ENCODE measurements at regions not wholly inside any gene's neighbourhood (a gene's known extent, or its start where the extent isn't known, plus 50 kb on each side); places are given as distances from the start of the nearest gene placed in this dataset.
"Not testable (repeated sequence)": the region's sequence is repeated elsewhere in the genome, so short reads cannot be mapped to it uniquely, and the experiment has no call there.

GRCh38 chrX:125681058-125681457, 361.4 kb downstream of the TEX13C start:
- H3K4me3 ChIP-seq (ENCODE audit: control insufficient read depth, low read depth, low read length), result no peak overlapping the region
- DNase-seq (ENCODE audit: low read depth), result no peak
- TF ChIP-seq CTCF (conservative IDR thresholded peaks at IDR 0.05; ENCODE audit: control insufficient read depth, insufficient read depth, low read depth, low read length), result no peak

GRCh38 chrX:125681507-125681906, 361.8 kb downstream of the TEX13C start:
- no peak for TF ChIP-seq CTCF (conservative IDR thresholded peaks at IDR 0.05; ENCODE audit: control insufficient read depth, insufficient read depth, low read depth, low read length)
- no peak overlapping the region for H3K4me3 ChIP-seq (ENCODE audit: control insufficient read depth, low read depth, low read length)
- DNase-seq (ENCODE audit: low read depth), result no peak

GRCh38 chrX:125690522-125690921, 370.9 kb downstream of the TEX13C start:
- not testable (repeated sequence) for DNase-seq (ENCODE audit: low read depth); H3K4me3 ChIP-seq (ENCODE audit: control insufficient read depth, low read depth, low read length)

GRCh38 chrX:125694171-125694570, 374.5 kb downstream of the TEX13C start:
- no peak overlapping the region for H3K4me3 ChIP-seq (ENCODE audit: control insufficient read depth, low read depth, low read length)
- no peak for DNase-seq (ENCODE audit: low read depth)

GRCh38 chrX:125709074-125709473, 389.4 kb downstream of the TEX13C start:
- no peak overlapping the region for H3K4me3 ChIP-seq (ENCODE audit: control insufficient read depth, low read depth, low read length)
- DNase-seq (ENCODE audit: low read depth), result no peak
- no peak for TF ChIP-seq CTCF (conservative IDR thresholded peaks at IDR 0.05; ENCODE audit: control insufficient read depth, insufficient read depth, low read depth, low read length)

More at GRCh38 chrX:125694171-125694570, 374.5 kb downstream of the TEX13C start:
- no peak for TF ChIP-seq CTCF (conservative IDR thresholded peaks at IDR 0.05; ENCODE audit: control insufficient read depth, insufficient read depth, low read depth, low read length)

GRCh38 chrX:125709532-125709931, 389.9 kb downstream of the TEX13C start:
- H3K4me3 ChIP-seq (ENCODE audit: control insufficient read depth, low read depth, low read length), result no peak overlapping the region
- TF ChIP-seq CTCF (conservative IDR thresholded peaks at IDR 0.05; ENCODE audit: control insufficient read depth, insufficient read depth, low read depth, low read length), result no peak
- no peak for DNase-seq (ENCODE audit: low read depth)

- no peak for TF ChIP-seq CTCF (conservative IDR thresholded peaks at IDR 0.05; ENCODE audit: control insufficient read depth, insufficient read depth, low read depth, low read length)
- no peak overlapping the region for H3K4me3 ChIP-seq (ENCODE audit: control insufficient read depth, low read depth, low read length)
- DNase-seq (ENCODE audit: low read depth), result no peak
These were observed 390.9 kb downstream of the TEX13C start for GRCh38 chrX:125710403-125711062.
